Mammary epithelial cell (primary cell): ENCODE measurements at regions not wholly inside any gene's neighbourhood (a gene's known extent, or its start where the extent isn't known, plus 50 kb on each side); places are given as distances from the start of the nearest gene placed in this dataset.

Experiments used
- EZH2 ChIP-seq: IDR thresholded peaks from 2 replicates; pipeline ENCODE4 v1.6.1; 2012; ENCODE audit warnings: low read length, inconsistent platforms, borderline replicate concordance
- TF ChIP-seq, protein P1 (sequence below), 2 donors: IDR thresholded peaks in 1 of 2; conservative IDR thresholded peaks in 1 of 2; 2 replicates each; pipeline ENCODE4 v1.5.1; 2011 to 2012; ENCODE audit warnings: inconsistent platforms in 2 of 2, low read length in 2 of 2, mild to moderate bottlenecking in 2 of 2, control low read depth in 1 of 2, low read depth in 1 of 2; ENCODE audit not compliant: insufficient read depth in 1 of 2; ENCODE audit errors: extremely low read depth in 1 of 2

DNA sequence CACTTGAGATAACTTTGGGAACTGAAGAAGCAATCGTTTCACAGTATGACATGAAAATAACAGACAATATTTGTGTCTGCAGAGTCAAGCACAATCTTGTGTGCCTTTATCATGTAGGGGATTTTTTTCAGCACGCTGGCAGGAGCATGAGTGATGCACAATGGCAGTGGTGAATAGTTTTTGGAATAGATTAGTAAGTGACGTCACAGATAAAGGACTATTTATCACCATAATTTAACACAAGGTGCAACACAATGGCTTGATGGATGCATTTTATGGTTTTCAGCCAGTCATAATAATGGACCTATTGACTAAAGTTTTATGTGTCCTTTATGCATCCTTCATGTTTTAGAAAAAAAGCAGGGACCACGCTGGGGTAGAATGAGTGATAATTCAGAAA lies 559.8 kb upstream of the FANCL start:
- TF ChIP-seq, protein P1, sequence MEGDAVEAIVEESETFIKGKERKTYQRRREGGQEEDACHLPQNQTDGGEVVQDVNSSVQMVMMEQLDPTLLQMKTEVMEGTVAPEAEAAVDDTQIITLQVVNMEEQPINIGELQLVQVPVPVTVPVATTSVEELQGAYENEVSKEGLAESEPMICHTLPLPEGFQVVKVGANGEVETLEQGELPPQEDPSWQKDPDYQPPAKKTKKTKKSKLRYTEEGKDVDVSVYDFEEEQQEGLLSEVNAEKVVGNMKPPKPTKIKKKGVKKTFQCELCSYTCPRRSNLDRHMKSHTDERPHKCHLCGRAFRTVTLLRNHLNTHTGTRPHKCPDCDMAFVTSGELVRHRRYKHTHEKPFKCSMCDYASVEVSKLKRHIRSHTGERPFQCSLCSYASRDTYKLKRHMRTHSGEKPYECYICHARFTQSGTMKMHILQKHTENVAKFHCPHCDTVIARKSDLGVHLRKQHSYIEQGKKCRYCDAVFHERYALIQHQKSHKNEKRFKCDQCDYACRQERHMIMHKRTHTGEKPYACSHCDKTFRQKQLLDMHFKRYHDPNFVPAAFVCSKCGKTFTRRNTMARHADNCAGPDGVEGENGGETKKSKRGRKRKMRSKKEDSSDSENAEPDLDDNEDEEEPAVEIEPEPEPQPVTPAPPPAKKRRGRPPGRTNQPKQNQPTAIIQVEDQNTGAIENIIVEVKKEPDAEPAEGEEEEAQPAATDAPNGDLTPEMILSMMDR (conservative IDR thresholded peaks at IDR 0.05 in 1 of 2, IDR thresholded peaks at IDR 0.05 in 1 of 2; ENCODE audit: extremely low read depth in 1 of 2, insufficient read depth in 1 of 2, low read depth in 1 of 2, low read length in 2 of 2), result no peak
- TF ChIP-seq EZH2, result no peak
